DMS53 treated with DMSO at 0.1 percent for 48 hours (cell line): ENCODE measurements at regions not wholly inside any gene's neighbourhood (a gene's known extent, or its start where the extent isn't known, plus 50 kb on each side); places are given as distances from the start of the nearest gene placed in this dataset.
"Not testable (repeated sequence)": the region's sequence is repeated elsewhere in the genome, so short reads cannot be mapped to it uniquely, and the experiment has no call there.

Experiments used
- DNase-seq: peaks from one replicate; lab custom pipeline; 2025; ENCODE audit not compliant: unreplicated experiment; lab: John Stamatoyannopoulos, UW

GRCh38 chr14:99995700-99996356 is 69.4 kb upstream of the EVL start:
- DNase-seq = peak; percentile 53

GRCh38 chr14:99996951-99997571 is 68.2 kb upstream of the EVL start:
- DNase-seq = no peak

- not testable (repeated sequence) for DNase-seq
These were observed 64.8 kb upstream of the EVL start for GRCh38 chr14:100000398-100000797.

DNA sequence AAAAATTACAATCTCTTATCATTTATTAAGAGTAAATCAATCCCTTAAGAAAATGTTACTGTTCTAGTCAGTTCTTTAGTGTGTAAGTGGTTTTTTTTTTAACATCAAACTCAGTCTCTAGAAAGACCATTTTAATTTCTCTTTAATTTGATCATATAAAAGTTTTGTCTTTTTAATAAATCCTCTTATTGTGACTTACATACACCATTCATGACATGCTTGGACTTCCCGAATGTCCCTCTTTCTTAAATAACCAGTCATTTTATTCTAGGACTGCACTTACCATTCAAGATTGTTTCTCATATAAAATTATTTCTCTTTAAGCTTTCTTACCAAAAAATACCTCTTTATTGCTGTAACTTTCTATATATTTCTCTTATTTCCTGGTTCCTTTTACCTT is 60.8 kb upstream of the EVL start:
- DNase-seq = no peak

DNA sequence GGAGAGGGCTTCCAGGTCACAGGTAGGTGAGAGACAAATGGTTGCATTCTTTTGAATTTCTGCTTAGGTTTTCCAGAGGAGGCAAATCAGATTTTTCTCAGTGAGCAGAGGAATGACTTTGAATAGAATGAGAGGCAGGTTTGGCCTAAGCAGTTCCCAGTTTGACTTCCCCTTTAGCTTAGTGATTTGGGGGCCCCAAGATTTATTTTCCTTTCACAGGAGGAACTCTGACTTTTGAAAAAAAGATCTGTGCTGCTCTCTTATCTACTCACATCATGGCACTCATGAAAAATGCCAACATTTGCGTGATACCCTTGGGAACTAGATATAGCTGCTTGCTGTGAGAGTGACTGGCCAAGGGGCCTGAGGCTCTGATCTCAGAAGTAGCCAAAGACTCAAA is 58.0 kb upstream of the EVL start:
- no peak for DNase-seq

DNA sequence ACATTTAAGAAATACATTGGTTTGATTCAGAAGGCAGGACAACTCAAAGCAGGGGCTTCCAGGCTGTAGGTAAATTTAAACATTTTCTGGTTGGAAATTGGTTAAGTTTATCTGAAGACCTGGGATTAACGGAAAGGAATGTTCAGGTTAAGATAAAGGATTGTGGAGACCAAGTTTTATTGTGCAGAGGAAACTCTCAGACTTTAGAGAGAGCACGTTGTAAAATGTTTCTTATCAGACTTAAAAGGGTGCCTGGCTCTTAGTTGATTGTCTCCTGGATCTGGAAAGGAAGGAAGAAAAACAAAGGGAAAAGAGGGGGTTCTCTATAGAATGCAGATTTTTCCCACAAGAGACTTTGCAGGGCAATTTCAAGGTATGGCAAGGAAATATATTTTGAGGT is 55.4 kb upstream of the EVL start:
- not testable (repeated sequence) for DNase-seq

GRCh38 chr14:100010679-100011078 is 54.5 kb upstream of the EVL start:
- no peak for DNase-seq

GRCh38 chr14:100011628-100012325 is 53.4 kb upstream of the EVL start:
- no peak for DNase-seq

DNA sequence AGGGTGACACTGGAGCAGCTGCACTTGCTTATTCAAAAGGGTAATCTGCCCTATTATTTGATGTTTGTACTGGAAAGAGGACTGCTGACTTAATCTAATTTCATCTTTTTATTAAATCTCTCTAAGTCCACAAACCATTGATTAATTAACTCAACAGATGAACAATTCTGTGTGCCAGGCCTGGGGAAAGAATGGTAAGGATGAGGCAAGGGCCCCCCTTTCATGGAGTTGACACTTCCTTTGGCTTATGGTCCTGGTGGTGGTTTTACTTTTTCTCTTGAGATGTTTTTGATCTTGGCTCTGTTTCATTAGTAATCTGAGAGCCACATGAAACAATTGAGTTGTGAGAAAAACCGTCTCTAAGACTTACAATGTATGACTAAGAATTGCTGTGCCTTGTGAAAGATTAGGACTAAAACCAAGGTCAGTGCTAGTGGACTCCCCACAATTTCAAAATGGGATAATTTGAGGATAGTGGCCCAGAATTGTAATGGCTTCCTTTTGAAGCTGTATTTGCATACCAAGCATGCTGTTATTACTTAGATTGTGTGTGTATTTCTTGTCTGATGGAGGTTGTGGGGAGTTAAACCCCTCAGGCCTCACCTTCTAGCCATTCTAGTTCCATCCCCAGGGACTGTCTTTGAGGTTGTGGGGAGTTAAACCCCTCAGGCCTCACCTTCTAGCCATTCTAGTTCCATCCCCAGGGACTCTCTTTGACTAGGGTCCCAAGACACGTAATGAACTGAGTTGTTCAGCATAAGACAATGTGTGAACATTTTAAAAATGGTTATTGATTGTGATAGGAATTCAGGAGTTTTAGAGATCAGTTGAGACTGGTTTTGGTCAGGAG is 52.5 kb upstream of the EVL start:
- DNase-seq = no peak

DNA sequence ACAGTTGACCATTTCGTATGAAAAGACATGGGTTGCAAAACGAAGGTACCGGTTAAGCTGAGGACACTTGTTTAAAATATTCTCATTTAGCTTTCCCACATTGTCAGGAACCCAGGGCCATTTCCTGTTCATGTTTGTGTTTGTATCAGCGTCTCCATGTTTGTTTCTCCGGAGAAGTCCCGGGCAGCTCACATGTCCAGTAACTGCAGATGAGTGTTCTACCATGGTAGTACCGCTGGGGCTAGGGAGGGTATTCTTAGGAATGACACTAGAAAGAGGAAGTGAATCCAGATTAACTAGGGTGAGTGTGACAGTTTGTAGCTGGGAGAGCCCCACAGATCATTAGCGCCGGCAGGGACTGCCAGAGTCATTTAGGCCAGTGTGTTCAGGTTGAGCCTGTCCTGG is 50.0 kb upstream of the EVL start:
- no peak for DNase-seq
